ENCODE measurements at regions not wholly inside any gene's neighbourhood (a gene's known extent, or its start where the extent isn't known, plus 50 kb on each side); places are given as distances from the start of the nearest gene placed in this dataset.

- Histone ChIP-seq H3K27ac (ENCODE audit: insufficient read depth, low read depth, low read length) (no peak overlapping the region), H3K36me3 (ENCODE audit: control insufficient read depth in 2 of 2, extremely low read depth in 1 of 2, insufficient read depth in 2 of 2, low read length in 2 of 2) (no peaks in the 10 kb centered on the region), H3K4me3 (replicated peaks in 1 of 3; ENCODE audit: insufficient read depth in 1 of 3, low read depth in 1 of 3, low read length in 3 of 3) (no peak overlapping the region), H2AFZ (ENCODE audit: low read depth, low read length) (no peak overlapping the region), H3K27me3 (ENCODE audit: control insufficient read depth in 2 of 2, insufficient read depth in 2 of 2, low read length in 2 of 2) (no peaks in the 10 kb centered on the region), H3K9me1 (replicated peaks; ENCODE audit: control insufficient read depth, extremely low read depth, insufficient read depth, low read length) (no peaks in the 10 kb centered on the region), H3K4me1 (ENCODE audit: control insufficient read depth, extremely low read depth, insufficient read depth, low read length) (no peaks in the 10 kb centered on the region), H3K9ac (replicated peaks; ENCODE audit: extremely low read depth, insufficient read depth, low read length) (no peak overlapping the region), H3K79me2 (ENCODE audit: control insufficient read depth, insufficient read depth, low read length) (no peaks in the 10 kb centered on the region), H3K4me2 (ENCODE audit: insufficient read depth, low read length) (no peak overlapping the region), H3K9me3 (replicated peaks; ENCODE audit: control insufficient read depth, insufficient read depth, low read length) (peaks cover 2% of the 10 kb centered on the region), H4K20me1 (replicated peaks; ENCODE audit: control insufficient read depth, extremely low read depth, insufficient read depth, low read length) (no peaks in the 10 kb centered on the region)
- CTCF ChIA-PET: no interaction called here
- no TSS peak for BruUV-seq (replicated peaks)
- FAIRE-seq (no peak), DNase-seq (ENCODE audit: low read depth, low spot score) (no peak)
- dilution Hi-C loops (cut with MboI; ENCODE audit: extremely low pct_ligation_motif_present, low sequenced_read_pairs): no loop called here
- intact Hi-C loops (cut with micrococcal nuclease): no loop called here
- POLR2A ChIA-PET: no interaction called here
- TF ChIP-seq POLR2AphosphoS5 (IDR thresholded peaks at IDR 0.05; ENCODE audit: insufficient read depth, low read depth, low read length) (no peak), EZH2 (IDR thresholded peaks at IDR 0.05; ENCODE audit: borderline replicate concordance, low read depth, low read length, severe bottlenecking) (no peak), FOS (IDR thresholded peaks at IDR 0.05; ENCODE audit: borderline replicate concordance, insufficient read depth, low read length) (no peak), GATA2 (IDR thresholded peaks at IDR 0.05; ENCODE audit: insufficient read depth, insufficient read length, low read depth, low read length) (no peak), MYC (IDR thresholded peaks at IDR 0.05; ENCODE audit: low read depth, low read length) (no peak), JUN (IDR thresholded peaks at IDR 0.05; ENCODE audit: borderline replicate concordance, insufficient read depth, insufficient read length, low read depth) (no peak), POLR2A (IDR thresholded peaks at IDR 0.05; ENCODE audit: low read depth, low read length) (no peak), CTCF (IDR thresholded peaks at IDR 0.05; ENCODE audit: extremely low read depth in 1 of 2, insufficient read depth in 1 of 2, low read depth in 1 of 2, low read length in 2 of 2) (no peak)
- TF ChIP-seq, protein P1, sequence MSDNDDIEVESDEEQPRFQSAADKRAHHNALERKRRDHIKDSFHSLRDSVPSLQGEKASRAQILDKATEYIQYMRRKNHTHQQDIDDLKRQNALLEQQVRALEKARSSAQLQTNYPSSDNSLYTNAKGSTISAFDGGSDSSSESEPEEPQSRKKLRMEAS (IDR thresholded peaks at IDR 0.05; ENCODE audit: insufficient read depth, insufficient read length): no peak
Observed at GRCh38 chr17:79510071-79510470, 100.8 kb downstream of the RBFOX3 start.
